ENCODE measurements at regions not wholly inside any gene's neighbourhood (a gene's known extent, or its start where the extent isn't known, plus 50 kb on each side); places are given as distances from the start of the nearest gene placed in this dataset.

GRCh38 chr18:32598144-32598543 is 127.5 kb upstream of the GAREM1 start:
- DNase-seq: no peak
- no peak for TF ChIP-seq CTCF (IDR thresholded peaks at IDR 0.05; ENCODE audit: low read depth, low read length)
- no peaks in the 10 kb centered on the region for H3K4me1 ChIP-seq
- no peaks in the 10 kb centered on the region for H3K36me3 ChIP-seq
- no peak overlapping the region for H3K4me3 ChIP-seq (ENCODE audit: low read depth, low read length)
- H3K9me3 ChIP-seq: no peaks in the 10 kb centered on the region
- H3K27me3 ChIP-seq: no peaks in the 10 kb centered on the region

- H3K4me1 ChIP-seq: no peaks in the 10 kb centered on the region
- TF ChIP-seq CTCF (IDR thresholded peaks at IDR 0.05; ENCODE audit: low read depth, low read length): no peak
- no peak for DNase-seq
- H3K9me3 ChIP-seq: no peaks in the 10 kb centered on the region
- no peaks in the 10 kb centered on the region for H3K27me3 ChIP-seq
- H3K36me3 ChIP-seq: no peaks in the 10 kb centered on the region
- no peak overlapping the region for H3K4me3 ChIP-seq (ENCODE audit: low read depth, low read length)
Measured at GRCh38 chr18:32596501-32596900, 125.8 kb upstream of the GAREM1 start.

- no peak for TF ChIP-seq CTCF (IDR thresholded peaks at IDR 0.05; ENCODE audit: low read depth, low read length)
- no peaks in the 10 kb centered on the region for H3K36me3 ChIP-seq
- no peaks in the 10 kb centered on the region for H3K4me1 ChIP-seq
- no peaks in the 10 kb centered on the region for H3K27me3 ChIP-seq
- H3K9me3 ChIP-seq: no peaks in the 10 kb centered on the region
- H3K4me3 ChIP-seq (ENCODE audit: low read depth, low read length): no peak overlapping the region
- DNase-seq: no peak
Measured at GRCh38 chr18:32595832-32596231, 125.2 kb upstream of the GAREM1 start.

- no peaks in the 10 kb centered on the region for H3K27me3 ChIP-seq
- H3K4me3 ChIP-seq (ENCODE audit: low read depth, low read length): no peak overlapping the region
- TF ChIP-seq CTCF (IDR thresholded peaks at IDR 0.05; ENCODE audit: low read depth, low read length): no peak
- H3K4me1 ChIP-seq: no peaks in the 10 kb centered on the region
- no peaks in the 10 kb centered on the region for H3K36me3 ChIP-seq
- no peak for DNase-seq
- H3K9me3 ChIP-seq: no peaks in the 10 kb centered on the region
Measured at GRCh38 chr18:32588191-32588590, 117.5 kb upstream of the GAREM1 start.

GRCh38 chr18:32583431-32583830 is 112.7 kb upstream of the GAREM1 start:
- Histone ChIP-seq H3K36me3 (no peaks in the 10 kb centered on the region), H3K4me1 (no peaks in the 10 kb centered on the region), H3K27me3 (no peaks in the 10 kb centered on the region), H3K4me3 (ENCODE audit: low read depth, low read length) (no peak overlapping the region), H3K9me3 (no peaks in the 10 kb centered on the region)
- DNase-seq: no peak
- no peak for TF ChIP-seq CTCF (IDR thresholded peaks at IDR 0.05; ENCODE audit: low read depth, low read length)

- DNase-seq: no peak
- Histone ChIP-seq H3K4me1 (no peaks in the 10 kb centered on the region), H3K9me3 (no peaks in the 10 kb centered on the region), H3K36me3 (no peaks in the 10 kb centered on the region), H3K4me3 (ENCODE audit: low read depth, low read length) (no peak overlapping the region), H3K27me3 (no peaks in the 10 kb centered on the region)
- TF ChIP-seq CTCF (IDR thresholded peaks at IDR 0.05; ENCODE audit: low read depth, low read length): no peak
Measured at GRCh38 chr18:32582455-32582854, 111.8 kb upstream of the GAREM1 start.
